ENCODE measurements at regions not wholly inside any gene's neighbourhood (a gene's known extent, or its start where the extent isn't known, plus 50 kb on each side); places are given as distances from the start of the nearest gene placed in this dataset.

DNA sequence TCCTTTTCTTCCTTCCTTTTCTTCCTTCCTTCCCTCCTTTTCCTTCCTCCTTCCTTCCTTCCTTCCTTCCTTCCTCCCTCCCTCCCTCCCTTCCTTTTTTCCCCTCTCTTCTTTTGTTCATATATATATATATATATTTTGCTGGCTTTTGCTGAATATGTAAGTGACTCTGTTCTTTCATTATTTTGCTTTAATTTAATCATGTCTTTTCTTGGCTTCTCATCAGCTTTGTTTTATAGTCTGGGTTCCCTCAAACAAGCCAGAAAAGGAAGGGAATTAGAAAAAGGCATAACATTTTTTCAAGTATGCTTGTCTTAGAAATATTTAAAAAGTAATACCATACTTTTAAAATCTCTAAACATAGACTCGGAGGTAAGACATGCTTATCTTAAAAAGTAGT lies 219.9 kb upstream of the ATXN7L3B start:
- Histone ChIP-seq H3K4me2 (ENCODE audit: low read length) (no peak overlapping the region), H3K9ac (ENCODE audit: low read length) (no peak overlapping the region)

DNA sequence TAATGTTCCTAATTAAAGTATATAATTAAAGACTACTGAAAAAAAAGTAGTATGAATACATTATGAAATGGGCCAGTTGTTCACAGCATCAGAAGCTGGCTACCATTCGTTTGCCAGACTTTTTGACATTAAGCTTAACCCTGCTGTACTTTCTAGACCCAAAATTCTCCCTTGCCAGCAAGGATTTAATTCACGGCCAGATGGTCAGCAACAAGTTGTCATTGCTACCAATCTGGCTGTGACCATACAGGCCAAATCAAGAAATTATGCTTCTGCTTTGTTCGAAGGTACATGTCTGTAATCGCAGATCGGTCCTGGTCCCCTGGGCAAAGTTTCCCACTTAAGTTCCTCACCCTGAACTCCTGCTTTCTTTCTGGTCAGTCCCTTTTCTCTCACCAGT lies 217.7 kb upstream of the ATXN7L3B start:
- Histone ChIP-seq H3F3A (ENCODE audit: insufficient read depth, low read length) (no peaks in the 10 kb centered on the region), H2AFZ (ENCODE audit: low read length) (no peak overlapping the region), H3K27ac (ENCODE audit: low read depth, low read length, poor library complexity, severe bottlenecking) (no peak overlapping the region), H3K4me2 (ENCODE audit: low read length) (no peak overlapping the region), H3K9me2 (ENCODE audit: low read depth, low read length) (no peaks in the 10 kb centered on the region), H3K36me3 (ENCODE audit: insufficient read depth, low read length) (no peaks in the 10 kb centered on the region), H3K9me3 (ENCODE audit: low read length) (no peaks in the 10 kb centered on the region), H4K20me1 (ENCODE audit: insufficient read depth, low read length) (no peaks in the 10 kb centered on the region), H3K9ac (ENCODE audit: low read length) (no peak overlapping the region), H3K4me3 (ENCODE audit: low read depth, low read length, poor library complexity, severe bottlenecking) (no peak overlapping the region), H3K27me3 (ENCODE audit: insufficient read depth, low read length) (no peaks in the 10 kb centered on the region), H3K79me2 (ENCODE audit: insufficient read depth, low read length) (no peaks in the 10 kb centered on the region), H3K4me1 (ENCODE audit: insufficient read depth, low read length, severe bottlenecking) (no peaks in the 10 kb centered on the region)
- TF ChIP-seq EZH2 (IDR thresholded peaks at IDR 0.05; ENCODE audit: borderline replicate concordance, low read length) (no peak), CTCF (IDR thresholded peaks at IDR 0.05; ENCODE audit: low read length) (no peak)

More for the DNA sequence above, 219.9 kb upstream of the ATXN7L3B start:
- no peaks in the 10 kb centered on the region for H3K36me3 ChIP-seq (ENCODE audit: insufficient read depth, low read length)
- H3K9me3 ChIP-seq (ENCODE audit: low read length), result no peaks in the 10 kb centered on the region
- H3K4me3 ChIP-seq (ENCODE audit: low read depth, low read length, poor library complexity, severe bottlenecking), result no peak overlapping the region
- no peaks in the 10 kb centered on the region for H3F3A ChIP-seq (ENCODE audit: insufficient read depth, low read length)
- H3K4me1 ChIP-seq (ENCODE audit: insufficient read depth, low read length, severe bottlenecking), result no peaks in the 10 kb centered on the region
- no peaks in the 10 kb centered on the region for H4K20me1 ChIP-seq (ENCODE audit: insufficient read depth, low read length)
- H3K9me2 ChIP-seq (ENCODE audit: low read depth, low read length), result no peaks in the 10 kb centered on the region
- TF ChIP-seq EZH2 (IDR thresholded peaks at IDR 0.05; ENCODE audit: borderline replicate concordance, low read length) (no peak), CTCF (IDR thresholded peaks at IDR 0.05; ENCODE audit: low read length) (no peak)
- H2AFZ ChIP-seq (ENCODE audit: low read length), result no peak overlapping the region
- no peaks in the 10 kb centered on the region for H3K27me3 ChIP-seq (ENCODE audit: insufficient read depth, low read length)
- no peaks in the 10 kb centered on the region for H3K79me2 ChIP-seq (ENCODE audit: insufficient read depth, low read length)
- H3K27ac ChIP-seq (ENCODE audit: low read depth, low read length, poor library complexity, severe bottlenecking), result no peak overlapping the region

- Histone ChIP-seq H3K9me3 (ENCODE audit: low read length) (no peaks in the 10 kb centered on the region), H3K9me2 (ENCODE audit: low read depth, low read length) (no peaks in the 10 kb centered on the region), H3F3A (ENCODE audit: insufficient read depth, low read length) (no peaks in the 10 kb centered on the region), H3K27me3 (ENCODE audit: insufficient read depth, low read length) (no peaks in the 10 kb centered on the region), H2AFZ (ENCODE audit: low read length) (no peak overlapping the region), H3K36me3 (ENCODE audit: insufficient read depth, low read length) (no peaks in the 10 kb centered on the region), H3K4me1 (ENCODE audit: insufficient read depth, low read length, severe bottlenecking) (no peaks in the 10 kb centered on the region), H3K27ac (ENCODE audit: low read depth, low read length, poor library complexity, severe bottlenecking) (no peak overlapping the region), H4K20me1 (ENCODE audit: insufficient read depth, low read length) (no peaks in the 10 kb centered on the region), H3K4me2 (ENCODE audit: low read length) (no peak overlapping the region), H3K4me3 (ENCODE audit: low read depth, low read length, poor library complexity, severe bottlenecking) (no peak overlapping the region), H3K79me2 (ENCODE audit: insufficient read depth, low read length) (no peaks in the 10 kb centered on the region), H3K9ac (ENCODE audit: low read length) (no peak overlapping the region)
- TF ChIP-seq EZH2 (IDR thresholded peaks at IDR 0.05; ENCODE audit: borderline replicate concordance, low read length) (no peak), CTCF (IDR thresholded peaks at IDR 0.05; ENCODE audit: low read length) (no peak)
Observed at GRCh38 chr12:74321381-74321780, 216.3 kb upstream of the ATXN7L3B start.

All from OCI-LY1 (cell line).